Ammon's horn (tissue), 1 donor: ENCODE measurements at regions not wholly inside any gene's neighbourhood (a gene's known extent, or its start where the extent isn't known, plus 50 kb on each side); places are given as distances from the start of the nearest gene placed in this dataset.
"Not testable (repeated sequence)": the region's sequence is repeated elsewhere in the genome, so short reads cannot be mapped to it uniquely, and the experiment has no call there.

Experiments
- DNase-seq: peaks from one replicate; pipeline ENCODE4 v3.0.0-alpha.2; 2016; ENCODE audit warnings: low spot score

DNA sequence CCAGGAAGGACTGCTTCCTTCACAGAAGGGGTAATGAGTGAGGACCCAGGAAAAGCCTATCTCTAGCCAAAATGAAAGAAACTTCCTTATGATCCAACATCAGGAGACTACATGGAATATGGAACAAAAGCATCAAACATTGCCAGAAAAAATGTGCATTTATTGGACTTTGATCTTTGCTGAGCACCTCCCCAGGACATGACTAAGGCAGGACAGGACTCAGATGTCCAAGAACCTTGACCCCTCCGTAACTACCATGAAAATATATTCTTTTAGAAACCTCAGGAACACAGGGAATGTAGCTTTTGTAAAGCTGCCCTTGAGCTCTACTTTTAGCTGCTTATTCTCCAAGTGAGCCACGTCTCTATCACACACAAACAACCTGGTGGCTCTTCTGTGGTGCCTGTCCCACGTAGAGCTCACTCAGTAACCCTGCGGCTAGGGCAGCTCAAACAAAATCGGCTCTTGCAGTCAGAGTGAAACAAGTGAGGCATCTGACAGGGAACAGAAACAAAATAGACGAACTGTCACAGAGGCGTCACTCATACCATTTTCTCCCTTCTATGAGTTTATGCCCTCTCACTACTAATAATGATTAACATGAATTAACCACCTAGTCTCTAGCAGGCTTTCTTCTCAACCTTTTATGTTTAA, 471.5 kb upstream of the API5 start:
- DNase-seq = no peak

DNA sequence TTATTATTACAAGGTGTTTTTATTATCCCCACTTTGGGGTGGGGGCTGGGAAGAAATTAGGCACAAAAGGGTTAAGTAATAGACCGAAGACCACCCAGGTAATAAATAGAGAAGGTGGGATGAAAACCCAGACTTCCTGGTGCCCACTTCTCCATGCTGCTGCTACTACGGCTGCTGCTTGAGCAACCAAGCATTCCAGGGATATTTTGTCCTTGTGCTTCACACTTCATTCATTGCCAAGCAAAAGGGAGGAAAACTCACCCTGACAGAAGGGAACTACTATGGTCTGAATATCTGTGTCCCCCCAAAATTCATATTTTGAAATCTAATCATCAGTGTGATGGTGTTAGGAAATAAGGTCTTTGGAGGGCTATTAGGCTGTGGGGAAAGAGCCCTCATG, 470.9 kb upstream of the API5 start:
- no peak for DNase-seq

DNA sequence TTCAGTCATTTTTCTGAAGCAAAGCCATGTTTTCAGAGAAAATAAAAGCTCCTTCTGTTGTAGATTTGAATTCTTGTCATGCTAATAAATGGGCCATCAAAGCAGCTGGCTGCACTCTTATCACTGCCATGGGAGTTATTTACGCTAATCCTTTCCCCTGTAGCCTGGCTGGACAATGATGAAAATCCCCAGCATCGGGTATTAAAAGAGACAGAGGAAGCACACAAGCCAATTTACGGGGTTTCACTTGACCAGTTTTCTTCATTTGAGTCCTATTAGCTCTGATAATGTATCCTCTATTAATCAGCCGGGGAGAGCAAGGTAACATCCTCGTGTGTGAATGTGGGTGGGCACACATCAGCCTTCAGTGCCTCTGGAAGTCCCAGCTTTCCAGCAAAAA, 470.2 kb upstream of the API5 start:
- no peak for DNase-seq

DNA sequence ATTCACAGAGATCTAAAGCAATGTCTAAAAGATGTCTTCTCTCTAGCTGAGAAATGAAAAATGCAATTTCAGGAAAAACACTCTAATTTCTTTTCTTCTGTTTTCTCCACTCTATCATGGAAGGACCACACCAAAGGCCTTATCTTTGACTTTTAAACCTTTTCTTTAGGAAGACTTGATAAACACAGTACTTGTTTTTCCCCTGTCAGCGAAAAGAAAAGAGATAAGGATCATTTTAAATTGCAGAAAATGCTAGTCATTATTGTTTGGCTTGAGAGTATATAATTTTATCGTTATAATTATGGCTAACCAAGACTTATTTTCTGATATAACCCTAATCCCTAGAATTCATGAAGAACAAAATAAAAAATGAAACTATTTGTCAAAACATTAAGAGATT, 462.4 kb upstream of the API5 start:
- no peak for DNase-seq

DNA sequence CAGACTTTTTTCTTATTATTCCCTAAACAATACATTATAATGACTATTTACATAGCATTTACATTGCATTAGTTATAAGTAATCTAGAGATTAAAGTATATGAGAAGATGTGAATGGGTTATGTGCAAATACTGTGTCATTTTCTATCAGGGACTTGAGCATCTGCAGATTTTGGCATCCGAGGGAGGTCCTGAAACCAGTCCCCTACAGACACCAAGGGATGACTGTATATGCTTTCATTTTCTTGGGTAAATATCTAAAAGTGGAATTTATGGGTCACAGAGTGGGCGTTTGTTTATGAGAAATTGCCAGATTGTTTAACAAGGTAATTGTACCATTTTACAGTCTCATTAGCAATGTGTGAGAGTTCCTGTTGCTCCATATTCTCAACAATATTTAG, 454.5 kb upstream of the API5 start:
- DNase-seq = no peak

DNA sequence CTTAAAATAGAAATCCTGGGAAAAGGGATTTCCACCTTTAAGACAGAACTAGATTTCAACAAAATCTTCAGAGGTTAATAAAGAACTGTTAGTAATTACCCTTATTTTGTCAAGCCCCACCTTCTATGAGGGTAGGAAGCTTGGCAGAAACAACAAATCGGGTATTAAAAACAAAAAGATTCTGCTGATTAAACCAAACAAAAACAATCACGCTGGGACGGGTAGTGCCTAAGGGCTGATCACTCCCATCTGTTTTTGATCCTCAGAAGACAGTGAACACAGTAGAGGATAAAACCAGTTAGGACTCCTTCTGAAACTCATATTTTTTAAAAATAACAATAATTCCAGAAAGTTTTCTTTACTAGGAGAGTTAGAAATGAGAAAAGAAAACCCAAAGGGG, 441.3 kb upstream of the API5 start:
- DNase-seq = no peak

DNA sequence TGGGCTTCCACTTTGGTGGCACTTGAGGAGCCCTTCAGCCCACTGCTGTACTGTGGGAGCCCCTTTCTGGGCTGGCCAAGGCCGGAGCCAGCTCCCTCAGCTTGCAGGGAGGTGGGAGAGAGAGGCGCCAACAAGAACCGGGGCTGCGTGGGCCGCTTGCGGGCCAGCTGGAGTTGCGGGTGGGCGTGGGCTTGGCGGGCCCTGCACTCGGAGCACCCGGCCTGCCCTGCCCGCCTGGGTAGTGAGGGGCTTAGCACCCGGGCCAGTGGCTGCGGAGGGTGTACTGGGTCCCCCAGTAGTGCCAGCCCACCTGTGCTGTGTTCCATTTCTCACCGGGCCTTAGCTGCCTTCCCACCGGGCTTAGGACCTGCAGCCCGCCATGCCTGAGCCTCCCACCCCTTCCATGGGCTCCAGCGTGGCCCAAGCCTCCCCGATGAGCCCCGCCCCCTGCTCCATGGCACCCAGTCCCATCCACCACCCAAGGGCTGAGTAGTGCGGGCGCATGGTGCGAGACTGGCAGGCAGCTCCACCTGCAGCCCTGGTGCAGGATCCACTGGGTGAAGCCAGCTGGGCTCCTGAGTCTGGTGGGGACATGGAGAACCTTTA, 437.9 kb upstream of the API5 start:
- DNase-seq = not testable (repeated sequence)

DNA sequence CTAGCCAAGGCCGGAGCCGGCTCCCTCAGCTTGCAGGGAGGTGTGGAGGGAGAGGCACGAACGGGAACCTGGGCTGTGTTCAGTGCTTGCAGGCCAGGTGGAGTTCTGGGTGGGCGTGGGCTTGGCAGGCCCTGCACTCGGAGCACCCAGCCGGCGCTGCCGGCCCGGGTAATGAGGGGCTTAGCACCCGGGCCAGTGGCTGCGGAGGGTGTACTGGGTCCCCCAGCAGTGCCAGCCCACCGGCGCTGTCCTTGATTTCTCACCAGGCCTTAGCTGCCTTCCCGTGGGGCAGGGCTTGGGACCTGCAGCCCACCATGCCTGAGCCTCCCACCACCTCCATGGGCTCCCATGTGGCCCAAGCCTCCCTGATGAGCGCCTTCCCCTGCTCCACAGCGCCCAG, 430.5 kb upstream of the API5 start:
- not testable (repeated sequence) for DNase-seq

DNA sequence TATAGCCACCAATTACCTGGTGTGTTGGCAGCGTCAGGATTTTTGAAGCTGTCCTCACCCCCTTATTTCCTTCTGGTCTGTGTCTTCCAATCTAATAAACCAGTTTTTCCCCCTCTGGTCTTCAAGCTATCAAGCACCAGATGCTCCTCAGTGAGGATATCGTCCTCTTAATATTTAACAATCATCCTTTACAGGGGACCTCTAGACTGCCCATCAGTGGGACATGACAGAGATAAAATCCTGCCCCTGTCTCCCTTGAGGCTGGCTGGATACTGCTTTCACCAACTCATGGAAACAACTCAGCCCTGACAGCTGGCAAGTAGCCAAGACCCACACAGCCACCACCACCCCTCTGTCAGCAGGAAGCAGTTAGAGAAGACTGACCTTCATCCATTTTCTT, 421.0 kb upstream of the API5 start:
- no peak for DNase-seq

DNA sequence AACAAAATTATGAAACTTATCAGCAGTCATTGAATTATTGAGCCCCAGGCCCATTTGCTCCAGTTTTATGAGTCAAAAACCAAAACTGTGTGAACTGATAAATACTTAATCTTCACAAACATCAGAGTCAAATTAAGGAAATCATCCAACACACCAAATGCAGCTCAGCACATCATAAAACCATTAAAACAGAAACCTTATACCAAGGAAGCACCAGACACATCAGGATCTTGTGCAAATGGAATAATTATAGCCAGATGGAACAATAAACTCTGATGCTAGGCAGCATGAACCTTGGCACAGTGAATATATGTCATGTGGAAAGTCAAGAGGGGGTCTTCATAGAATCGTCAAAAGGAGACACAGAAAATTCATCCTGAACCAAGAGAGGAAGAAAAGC, 410.7 kb upstream of the API5 start:
- no peak for DNase-seq

DNA sequence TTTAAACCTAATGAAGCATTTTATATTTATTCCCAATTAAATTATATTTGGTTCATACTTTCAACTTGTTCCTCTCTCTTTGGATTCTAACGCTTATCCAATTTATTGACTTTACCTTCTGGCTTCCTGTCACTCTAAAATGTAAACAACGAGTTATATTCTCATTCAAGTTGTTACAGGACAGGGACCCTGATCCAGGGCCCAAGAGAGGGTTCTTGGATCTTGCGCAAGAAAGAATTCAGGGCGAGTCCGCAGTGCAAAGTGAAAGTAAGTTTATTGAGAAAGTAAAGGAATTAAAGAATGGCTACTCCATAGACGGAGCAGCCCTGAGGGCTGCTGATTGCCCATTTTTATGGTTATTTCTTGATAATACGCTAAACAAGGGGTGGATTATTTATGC, 405.6 kb upstream of the API5 start:
- no peak for DNase-seq

DNA sequence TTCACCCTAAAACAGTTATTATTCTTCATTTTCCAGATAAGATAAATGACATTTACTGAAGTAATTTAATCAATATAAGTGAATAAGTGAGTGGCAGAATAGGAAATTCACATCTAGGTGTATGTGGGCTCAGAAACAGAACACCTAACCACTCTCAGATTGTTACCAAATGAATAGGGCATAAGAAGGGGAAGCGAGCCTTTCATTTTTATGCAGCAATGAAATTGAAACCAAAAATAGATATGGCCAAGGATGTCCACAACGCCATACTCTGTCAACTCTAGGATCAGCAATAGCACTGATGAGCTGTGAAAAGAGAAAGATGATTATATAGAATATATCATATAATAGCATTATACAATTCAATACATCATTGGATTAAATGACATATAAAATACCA, 398.1 kb upstream of the API5 start:
- no peak for DNase-seq

DNA sequence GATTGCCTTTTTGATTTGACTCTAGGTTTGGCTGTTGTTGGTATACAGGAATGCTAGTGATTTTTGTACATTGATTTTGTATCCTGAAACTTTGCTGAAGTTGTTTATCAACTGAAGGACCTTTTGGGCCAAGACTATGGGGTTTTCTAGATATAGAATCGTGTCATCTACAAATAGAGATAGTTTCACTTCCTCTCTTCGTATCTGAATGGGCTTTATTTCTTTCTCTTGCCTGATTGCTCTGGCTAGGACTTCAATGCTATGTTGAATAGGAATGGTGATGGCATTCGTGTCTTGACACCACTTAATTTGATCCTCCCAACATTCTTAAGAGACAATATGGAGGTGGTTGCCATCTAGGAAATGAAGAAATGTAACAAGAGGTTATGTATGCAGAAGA, 388.1 kb upstream of the API5 start:
- DNase-seq = no peak

DNA sequence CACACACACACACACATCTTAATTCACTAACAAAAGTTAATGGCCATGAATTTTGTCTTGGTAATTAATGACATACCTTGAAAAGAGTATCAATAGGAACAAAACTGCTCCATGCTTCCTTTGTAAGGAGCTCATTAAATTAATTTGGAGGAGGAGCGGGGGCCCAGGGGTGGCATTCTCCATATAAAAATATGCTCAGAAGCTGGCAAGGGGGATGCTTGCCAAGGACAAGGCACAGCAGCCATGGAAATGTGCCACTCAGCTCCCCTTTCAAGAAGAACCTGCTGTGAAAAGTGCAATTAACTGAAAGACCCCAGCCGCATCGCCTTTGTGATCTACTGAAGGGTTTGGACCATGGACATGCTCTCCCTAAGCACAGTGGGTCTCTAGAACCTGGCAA, 385.9 kb upstream of the API5 start:
- no peak for DNase-seq

DNA sequence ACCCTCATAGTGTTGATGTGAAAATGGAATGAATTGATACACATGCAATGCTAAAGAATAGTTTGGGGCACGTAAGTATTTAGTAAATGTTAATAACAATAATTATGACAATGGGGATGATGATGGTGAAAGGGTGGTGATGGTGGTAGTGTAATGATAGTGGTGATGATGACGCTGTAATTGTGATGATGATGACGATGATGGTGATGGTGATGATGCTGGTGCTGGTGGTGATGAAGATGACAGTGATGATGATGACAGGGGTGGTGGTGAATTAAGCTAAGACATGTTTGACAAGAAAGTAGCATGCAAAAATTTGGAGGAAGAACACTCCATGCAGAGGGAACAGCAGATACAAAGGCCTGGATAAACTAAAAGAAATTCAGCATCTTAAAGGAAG, 364.4 kb upstream of the API5 start:
- DNase-seq = no peak

DNA sequence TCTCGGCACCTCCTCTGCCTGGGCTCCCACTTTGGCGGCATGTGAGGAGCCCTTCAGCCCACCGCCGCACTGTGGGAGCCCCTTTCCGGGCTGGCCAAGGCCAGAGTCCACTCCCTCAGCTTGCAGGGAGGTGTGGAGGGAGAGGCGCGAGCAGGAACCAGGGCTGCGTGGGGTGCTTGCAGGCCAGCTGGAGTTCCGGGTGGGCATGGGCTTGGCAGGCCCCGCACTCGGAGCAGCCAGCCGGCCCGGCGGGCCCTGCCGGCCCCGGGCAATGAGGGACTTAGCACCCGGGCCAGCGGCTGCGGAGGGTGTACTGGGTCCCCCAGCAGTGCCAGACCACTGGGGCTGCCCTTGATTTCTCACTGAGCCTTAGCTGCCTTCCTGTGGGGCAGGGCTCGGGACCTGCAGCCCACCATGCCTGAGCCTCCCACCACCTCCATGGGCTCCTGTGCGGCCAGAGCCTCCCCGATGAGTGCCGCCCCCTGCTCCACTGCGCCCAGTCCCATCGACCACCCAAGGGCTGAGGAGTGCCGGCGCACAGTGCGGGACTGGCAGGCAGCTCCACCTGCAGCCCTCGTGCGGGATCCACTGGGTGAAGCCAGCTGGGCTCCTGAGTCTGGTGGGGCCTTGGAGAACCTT, 361.9 kb upstream of the API5 start:
- DNase-seq = not testable (repeated sequence)

DNA sequence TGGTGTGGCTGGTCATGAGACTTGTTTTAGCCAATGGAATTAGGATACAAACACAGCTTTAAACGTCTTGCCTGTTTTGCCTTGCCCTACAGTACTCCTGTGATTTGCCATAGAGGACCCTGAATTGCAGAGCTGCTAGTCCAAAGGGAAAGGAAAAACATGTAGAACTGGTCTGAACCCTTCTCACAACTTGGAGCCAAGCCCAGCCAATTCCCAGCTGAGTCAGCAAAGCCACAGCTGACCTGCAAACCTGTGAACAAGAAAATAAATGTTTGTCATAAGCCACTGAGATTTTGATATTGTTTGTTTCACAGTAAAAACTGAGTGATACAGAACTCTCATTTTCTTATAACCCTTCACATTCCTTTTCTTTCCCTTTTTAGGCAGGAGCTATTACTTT, 360.5 kb upstream of the API5 start:
- peak; percentile 7 for DNase-seq

DNA sequence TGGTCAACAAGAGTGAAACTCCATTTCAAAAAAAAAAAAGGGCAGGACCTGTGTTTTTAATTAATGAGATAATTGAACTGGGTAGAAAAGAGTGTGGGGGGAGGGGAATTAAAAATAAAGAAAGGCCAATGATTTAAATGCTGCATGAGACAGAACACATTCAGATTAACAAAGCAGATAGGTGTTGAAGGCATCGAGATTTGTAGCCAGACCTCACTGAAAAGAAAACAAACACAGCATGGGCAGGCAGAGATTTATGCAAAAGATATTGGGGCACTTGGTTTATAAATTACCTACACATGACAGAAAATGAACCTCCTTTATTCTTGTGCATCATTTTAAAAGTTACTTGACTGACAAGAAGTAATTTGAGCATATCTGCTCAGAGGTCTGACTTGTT, 354.0 kb upstream of the API5 start:
- DNase-seq = no peak

DNA sequence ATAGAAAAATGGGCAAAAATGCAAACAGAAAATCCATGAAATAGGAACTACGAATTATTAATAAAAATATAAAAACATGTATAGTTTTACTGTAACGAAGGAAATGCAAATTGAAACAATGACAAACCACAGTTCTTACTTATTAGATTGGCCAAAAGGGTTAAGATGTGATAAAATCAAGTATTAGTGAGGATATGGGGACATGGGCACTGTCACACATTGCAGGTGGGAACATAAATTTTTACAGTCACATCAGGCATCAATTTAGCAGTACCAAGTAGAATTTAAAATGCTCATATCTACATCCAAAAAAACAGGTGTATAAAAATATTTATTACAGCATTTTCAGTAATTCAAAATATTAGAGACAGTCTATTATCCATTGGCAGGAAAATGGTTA, 353.2 kb upstream of the API5 start:
- DNase-seq = no peak

DNA sequence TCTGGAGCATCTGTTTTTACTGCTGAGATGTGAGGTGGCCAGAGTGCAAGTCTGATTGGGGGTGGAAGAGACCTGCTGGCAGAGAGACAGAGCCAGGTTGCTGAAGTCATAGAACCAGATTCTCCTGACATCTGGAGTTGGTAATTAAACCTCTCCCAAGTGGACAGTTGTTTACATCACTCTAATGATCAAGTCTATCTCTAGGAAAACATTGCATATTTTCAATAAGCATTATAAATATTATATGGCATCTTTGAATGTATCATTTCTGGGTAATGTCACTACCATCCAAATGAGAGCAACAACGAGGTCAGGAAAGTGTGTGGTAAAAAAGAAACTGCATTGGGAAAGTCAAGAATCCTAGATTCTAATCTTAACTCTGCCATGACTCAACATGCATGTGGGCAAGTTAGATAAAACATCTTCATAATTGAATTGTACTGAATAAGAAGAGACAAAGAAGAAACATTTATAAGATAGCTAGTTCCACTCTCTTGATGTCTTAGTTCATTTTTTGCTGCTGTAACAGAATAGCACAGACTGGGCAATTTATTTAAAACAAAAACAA, 351.2 kb upstream of the API5 start:
- DNase-seq = no peak

DNA sequence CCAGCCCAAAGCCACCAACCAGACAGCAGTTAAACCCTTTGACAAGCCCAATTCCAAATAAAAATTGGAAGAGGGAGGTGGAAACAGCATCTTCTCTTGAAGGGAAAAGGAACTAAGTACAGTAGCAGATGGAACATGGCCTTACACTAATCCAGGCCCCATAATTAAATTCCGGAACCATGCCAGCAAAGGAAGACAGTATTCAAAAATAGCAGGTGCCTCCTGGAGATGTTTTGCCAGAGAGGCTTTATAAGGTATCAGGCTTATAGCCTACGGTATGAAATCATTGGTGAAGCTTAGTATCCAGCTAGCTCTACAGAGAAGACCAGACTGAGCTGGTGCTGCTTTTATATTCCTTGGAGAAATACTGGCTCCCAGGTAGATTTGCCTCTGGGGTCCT, 344.1 kb upstream of the API5 start:
- no peak for DNase-seq

DNA sequence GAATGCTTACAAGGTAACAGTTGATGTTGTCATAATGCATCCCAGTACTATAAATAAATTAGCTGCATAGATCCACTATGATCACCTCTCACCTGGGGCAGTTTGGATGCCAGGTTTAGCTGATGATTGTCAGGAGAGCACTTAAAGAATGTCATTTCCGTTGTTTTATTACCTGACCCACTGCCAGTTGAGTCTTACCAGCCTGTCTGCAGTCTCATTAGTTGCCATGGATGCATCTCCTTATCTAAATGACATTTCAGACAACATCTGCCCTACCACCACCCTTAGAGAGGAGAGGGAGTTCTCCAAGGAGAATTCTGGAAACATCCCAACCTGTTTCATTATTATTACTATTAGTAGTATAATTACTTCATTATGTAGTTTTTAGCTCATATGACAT, 339.1 kb upstream of the API5 start:
- no peak for DNase-seq

DNA sequence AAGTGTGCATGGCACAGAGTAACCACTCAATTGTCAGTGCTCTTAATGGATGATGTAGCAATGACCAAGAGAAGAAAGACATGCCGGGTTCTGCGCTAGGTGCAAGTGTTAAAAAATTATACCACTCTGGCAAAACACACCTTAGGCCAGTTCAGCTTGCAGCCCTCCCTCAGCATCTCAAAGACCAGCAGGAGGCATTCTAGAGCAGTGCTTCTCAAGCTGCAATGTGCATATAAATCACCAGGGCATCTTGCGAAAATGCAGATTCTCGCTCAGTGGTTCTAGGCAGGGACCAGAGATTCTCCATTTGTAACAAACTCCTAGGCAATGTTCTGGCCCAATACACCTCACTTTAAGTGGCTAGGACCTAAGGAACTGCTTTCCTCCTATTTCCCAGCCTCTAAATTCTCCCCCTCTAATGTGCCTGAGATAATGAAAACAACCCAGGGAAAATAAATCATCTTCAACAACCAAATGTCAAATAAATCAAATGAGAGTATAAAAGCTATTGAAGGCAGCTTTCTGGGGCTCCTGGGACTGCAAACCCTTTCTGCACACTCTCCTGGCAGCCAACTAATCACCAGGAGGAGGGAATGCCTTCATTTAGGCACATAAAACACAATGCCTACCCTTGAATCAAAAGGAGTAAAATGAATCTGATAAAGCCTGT, 337.2 kb upstream of the API5 start:
- peak; percentile 16 for DNase-seq
